Neural cell (in vitro differentiated cells): ENCODE measurements at regions not wholly inside any gene's neighbourhood (a gene's known extent, or its start where the extent isn't known, plus 50 kb on each side); places are given as distances from the start of the nearest gene placed in this dataset.

Source experiments
- H2AFZ ChIP-seq: fragments of 200-600, 300-800 bp; sonication (generic), shearing (Covaris generic); 2 replicates; pipeline ENCODE4 v1.6.0; 2014; ENCODE audit warnings: low read depth, mild to moderate bottlenecking, antibody characterized with exemption, low read length, moderate library complexity
- H3F3A ChIP-seq: fragments of 200-600 bp; shearing (Covaris generic); 2 replicates; pipeline ENCODE4 v1.6.1; 2016; ENCODE audit warnings: mild to moderate bottlenecking, moderate library complexity, mixed read lengths, antibody characterized with exemption, low read length; ENCODE audit not compliant: insufficient read depth, poor library complexity, severe bottlenecking
- H3K27ac ChIP-seq: fragments of 200-600, 300-800 bp; sonication (generic), shearing (Covaris generic); 2 replicates; pipeline ENCODE4 v1.5.1; 2014; ENCODE audit warnings: mild to moderate bottlenecking, low read length, moderate library complexity
- H3K27me3 ChIP-seq: fragments of 300-800, 200-600 bp; sonication (generic), shearing (Covaris generic); 2 replicates; pipeline ENCODE4 v1.6.0; 2014; ENCODE audit warnings: mild to moderate bottlenecking, low read depth, low read length, moderate library complexity; ENCODE audit not compliant: insufficient read depth
- H3K36me3 ChIP-seq: fragments of 300-800, 200-600 bp; sonication (generic), shearing (Covaris generic); 2 replicates; pipeline ENCODE4 v1.5.1; 2014; ENCODE audit warnings: mild to moderate bottlenecking, antibody characterized with exemption, low read length, moderate library complexity; ENCODE audit not compliant: insufficient read depth
- H3K4me2 ChIP-seq: fragments of 300-800, 200-600 bp; sonication (generic), shearing (Covaris generic); 2 replicates; pipeline ENCODE4 v1.6.0; 2014; ENCODE audit warnings: mild to moderate bottlenecking, low read length
- H3K4me3 ChIP-seq: fragments of 300-800, 200-600 bp; sonication (generic), shearing (Covaris generic); 2 replicates; pipeline ENCODE4 v1.5.1; 2014; ENCODE audit warnings: mild to moderate bottlenecking, low read length, moderate library complexity
- H3K79me2 ChIP-seq: fragments of 200-600 bp; shearing (Covaris generic); replicated peaks from 2 replicates; pipeline ENCODE4 v1.6.0; 2014; ENCODE audit warnings: mild to moderate bottlenecking, low read length, moderate library complexity; ENCODE audit not compliant: insufficient read depth
- H3K9ac ChIP-seq: fragments of 300-800, 200-600 bp; sonication (generic), shearing (Covaris generic); 2 replicates; pipeline ENCODE4 v1.6.1; 2016; ENCODE audit warnings: mild to moderate bottlenecking, low read length, mixed read lengths
- H3K9me2 ChIP-seq: fragments of 200-600 bp; shearing (Covaris generic); 2 replicates; pipeline ENCODE4 v1.6.1; 2016; ENCODE audit warnings: mild to moderate bottlenecking, low read length, mixed read lengths; ENCODE audit not compliant: insufficient read depth
- H3K9me3 ChIP-seq: fragments of 200-600, 300-800 bp; sonication (generic), shearing (Covaris generic); 2 replicates; pipeline ENCODE4 v1.6.1; 2016; ENCODE audit warnings: mild to moderate bottlenecking, mixed run types, low read length, moderate library complexity, mixed read lengths
- H4K20me1 ChIP-seq: fragments of 200-600 bp; shearing (Covaris generic); 2 replicates; pipeline ENCODE4 v1.6.1; 2016; ENCODE audit warnings: mild to moderate bottlenecking, mixed run types; ENCODE audit not compliant: insufficient read depth
- EP300 ChIP-seq: fragments of 450-650 bp; conservative IDR thresholded peaks from 2 replicates; pipeline ENCODE4 v1.6.1; 2014; ENCODE audit warnings: antibody characterized with exemption, mild to moderate bottlenecking, moderate library complexity; ENCODE audit not compliant: poor library complexity, severe bottlenecking
- EZH2 ChIP-seq: fragments of 200-600, 300-800 bp; shearing (Covaris generic), sonication (generic); IDR thresholded peaks from 2 replicates; pipeline ENCODE4 v1.6.1; 2014; ENCODE audit warnings: antibody characterized with exemption, low read length, borderline replicate concordance, mild to moderate bottlenecking; ENCODE audit not compliant: insufficient read depth, poor library complexity, severe bottlenecking
- MXI1 ChIP-seq: fragments of 450-650 bp; conservative IDR thresholded peaks from 2 replicates; pipeline ENCODE4 v1.6.1; 2014; ENCODE audit warnings: antibody characterized with exemption, mild to moderate bottlenecking; ENCODE audit not compliant: poor library complexity, severe bottlenecking
- POLR2AphosphoS5 ChIP-seq: IDR thresholded peaks from 2 replicates; pipeline ENCODE4 v1.6.1; 2012
- RAD21 ChIP-seq: fragments of 450-650 bp; conservative IDR thresholded peaks from 2 replicates; pipeline ENCODE4 v1.6.1; 2014; ENCODE audit warnings: antibody characterized with exemption, mild to moderate bottlenecking, moderate library complexity
- SMC3 ChIP-seq: fragments of 450-650 bp; conservative IDR thresholded peaks from 2 replicates; pipeline ENCODE4 v1.6.1; 2014; ENCODE audit warnings: antibody characterized with exemption, mild to moderate bottlenecking, moderate library complexity; ENCODE audit not compliant: poor library complexity
- TAF1 ChIP-seq: IDR thresholded peaks from 2 replicates; pipeline ENCODE4 v1.6.1; 2012; ENCODE audit warnings: low read depth
- TF ChIP-seq, protein P1 (sequence below): fragments of 450-650 bp; IDR thresholded peaks from 2 replicates; pipeline ENCODE4 v1.5.1; 2014; ENCODE audit warnings: antibody characterized with exemption, mild to moderate bottlenecking, moderate library complexity; ENCODE audit not compliant: poor library complexity, severe bottlenecking
- TF ChIP-seq, protein P2 (sequence below): IDR thresholded peaks from 2 replicates; pipeline ENCODE4 v1.6.1; 2012; ENCODE audit warnings: borderline replicate concordance

DNA sequence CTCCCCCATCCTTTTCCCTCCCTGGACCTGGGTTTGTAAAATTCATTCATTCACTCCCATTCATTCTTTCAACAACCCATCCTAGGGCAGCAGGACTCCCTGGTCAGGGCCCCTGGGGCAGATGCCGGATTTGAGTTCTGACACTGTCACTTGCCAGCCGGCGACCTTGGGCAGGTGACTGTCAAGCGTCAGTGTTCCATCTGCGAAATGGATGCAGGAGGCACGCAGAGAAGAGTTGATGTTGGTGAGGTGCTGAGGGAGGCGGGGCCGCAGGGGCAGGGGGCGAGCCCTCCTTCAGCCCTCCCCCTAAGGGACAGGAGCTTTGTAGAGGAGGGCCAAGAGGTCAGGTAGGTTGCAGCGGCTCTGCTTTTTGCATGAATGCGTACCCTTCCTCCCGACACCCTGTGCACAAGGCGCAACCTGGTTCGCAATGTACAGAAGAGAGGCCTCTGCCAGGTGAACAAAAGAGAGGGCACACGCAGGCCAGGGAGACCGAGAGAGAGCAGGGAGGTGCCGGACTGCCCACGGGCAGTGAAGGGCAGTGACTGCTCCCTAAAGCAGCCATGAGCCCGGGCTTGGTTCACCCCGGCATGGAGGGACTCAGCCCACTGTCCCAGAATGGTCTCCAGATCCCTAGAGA, 128.1 kb downstream of the BARX1 start:
- no peak overlapping the region for H2AFZ ChIP-seq
- no peaks in the 10 kb centered on the region for H3K79me2 ChIP-seq

DNA sequence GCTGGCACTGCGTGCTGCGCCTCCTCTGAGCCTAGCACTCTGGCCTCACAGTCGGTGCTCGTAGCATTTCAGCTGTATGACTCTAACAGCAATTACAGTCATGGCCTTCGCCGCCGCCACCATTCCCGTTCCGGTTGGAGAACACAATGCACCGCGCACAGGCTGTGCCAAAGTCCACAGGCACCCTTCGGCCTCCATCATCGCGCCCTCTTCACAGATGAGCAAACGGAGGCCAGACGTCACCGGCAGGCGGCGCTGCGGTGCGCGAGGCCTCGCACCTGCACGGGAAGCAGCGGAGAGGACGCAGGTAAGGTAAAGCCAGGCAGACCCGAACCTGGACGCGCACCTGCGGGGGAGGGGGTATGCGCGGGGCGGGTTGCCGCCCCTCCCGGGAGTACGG, 128.9 kb downstream of the BARX1 start:
- Histone ChIP-seq H3K9me2 (no peaks in the 10 kb centered on the region), H3K79me2 (no peaks in the 10 kb centered on the region), H3K27ac (no peak overlapping the region), H3F3A (no peaks in the 10 kb centered on the region), H4K20me1 (no peaks in the 10 kb centered on the region), H3K9ac (no peak overlapping the region), H3K9me3 (no peaks in the 10 kb centered on the region), H3K36me3 (no peaks in the 10 kb centered on the region), H3K4me2 (no peak overlapping the region), H3K27me3 (no peaks in the 10 kb centered on the region), H3K4me3 (no peak overlapping the region), H2AFZ (no peak overlapping the region)
- TF ChIP-seq EP300 = no peak
- TF ChIP-seq TAF1 = no peak
- TF ChIP-seq EZH2 = no peak
- no peak for TF ChIP-seq POLR2AphosphoS5
- no peak for TF ChIP-seq SMC3
- no peak for TF ChIP-seq RAD21
- TF ChIP-seq, protein P1, sequence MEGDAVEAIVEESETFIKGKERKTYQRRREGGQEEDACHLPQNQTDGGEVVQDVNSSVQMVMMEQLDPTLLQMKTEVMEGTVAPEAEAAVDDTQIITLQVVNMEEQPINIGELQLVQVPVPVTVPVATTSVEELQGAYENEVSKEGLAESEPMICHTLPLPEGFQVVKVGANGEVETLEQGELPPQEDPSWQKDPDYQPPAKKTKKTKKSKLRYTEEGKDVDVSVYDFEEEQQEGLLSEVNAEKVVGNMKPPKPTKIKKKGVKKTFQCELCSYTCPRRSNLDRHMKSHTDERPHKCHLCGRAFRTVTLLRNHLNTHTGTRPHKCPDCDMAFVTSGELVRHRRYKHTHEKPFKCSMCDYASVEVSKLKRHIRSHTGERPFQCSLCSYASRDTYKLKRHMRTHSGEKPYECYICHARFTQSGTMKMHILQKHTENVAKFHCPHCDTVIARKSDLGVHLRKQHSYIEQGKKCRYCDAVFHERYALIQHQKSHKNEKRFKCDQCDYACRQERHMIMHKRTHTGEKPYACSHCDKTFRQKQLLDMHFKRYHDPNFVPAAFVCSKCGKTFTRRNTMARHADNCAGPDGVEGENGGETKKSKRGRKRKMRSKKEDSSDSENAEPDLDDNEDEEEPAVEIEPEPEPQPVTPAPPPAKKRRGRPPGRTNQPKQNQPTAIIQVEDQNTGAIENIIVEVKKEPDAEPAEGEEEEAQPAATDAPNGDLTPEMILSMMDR = no peak
- no peak for TF ChIP-seq MXI1
- TF ChIP-seq, protein P2, sequence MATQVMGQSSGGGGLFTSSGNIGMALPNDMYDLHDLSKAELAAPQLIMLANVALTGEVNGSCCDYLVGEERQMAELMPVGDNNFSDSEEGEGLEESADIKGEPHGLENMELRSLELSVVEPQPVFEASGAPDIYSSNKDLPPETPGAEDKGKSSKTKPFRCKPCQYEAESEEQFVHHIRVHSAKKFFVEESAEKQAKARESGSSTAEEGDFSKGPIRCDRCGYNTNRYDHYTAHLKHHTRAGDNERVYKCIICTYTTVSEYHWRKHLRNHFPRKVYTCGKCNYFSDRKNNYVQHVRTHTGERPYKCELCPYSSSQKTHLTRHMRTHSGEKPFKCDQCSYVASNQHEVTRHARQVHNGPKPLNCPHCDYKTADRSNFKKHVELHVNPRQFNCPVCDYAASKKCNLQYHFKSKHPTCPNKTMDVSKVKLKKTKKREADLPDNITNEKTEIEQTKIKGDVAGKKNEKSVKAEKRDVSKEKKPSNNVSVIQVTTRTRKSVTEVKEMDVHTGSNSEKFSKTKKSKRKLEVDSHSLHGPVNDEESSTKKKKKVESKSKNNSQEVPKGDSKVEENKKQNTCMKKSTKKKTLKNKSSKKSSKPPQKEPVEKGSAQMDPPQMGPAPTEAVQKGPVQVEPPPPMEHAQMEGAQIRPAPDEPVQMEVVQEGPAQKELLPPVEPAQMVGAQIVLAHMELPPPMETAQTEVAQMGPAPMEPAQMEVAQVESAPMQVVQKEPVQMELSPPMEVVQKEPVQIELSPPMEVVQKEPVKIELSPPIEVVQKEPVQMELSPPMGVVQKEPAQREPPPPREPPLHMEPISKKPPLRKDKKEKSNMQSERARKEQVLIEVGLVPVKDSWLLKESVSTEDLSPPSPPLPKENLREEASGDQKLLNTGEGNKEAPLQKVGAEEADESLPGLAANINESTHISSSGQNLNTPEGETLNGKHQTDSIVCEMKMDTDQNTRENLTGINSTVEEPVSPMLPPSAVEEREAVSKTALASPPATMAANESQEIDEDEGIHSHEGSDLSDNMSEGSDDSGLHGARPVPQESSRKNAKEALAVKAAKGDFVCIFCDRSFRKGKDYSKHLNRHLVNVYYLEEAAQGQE = no peak

More for the DNA sequence above, 128.1 kb downstream of the BARX1 start:
- Histone ChIP-seq H3K9ac (no peak overlapping the region), H3K4me2 (no peak overlapping the region), H4K20me1 (no peaks in the 10 kb centered on the region), H3K4me3 (no peak overlapping the region), H3K9me2 (no peaks in the 10 kb centered on the region), H3K36me3 (no peaks in the 10 kb centered on the region), H3K9me3 (no peaks in the 10 kb centered on the region), H3K27me3 (no peaks in the 10 kb centered on the region), H3F3A (no peaks in the 10 kb centered on the region), H3K27ac (no peak overlapping the region)
- TF ChIP-seq, protein P2 = no peak
- TF ChIP-seq POLR2AphosphoS5 (no peak), EP300 (no peak), TAF1 (no peak), RAD21 (no peak), MXI1 (no peak)
- TF ChIP-seq, protein P1 = no peak
